Adrenal gland (tissue), 9 donors: ENCODE measurements at regions not wholly inside any gene's neighbourhood (a gene's known extent, or its start where the extent isn't known, plus 50 kb on each side); places are given as distances from the start of the nearest gene placed in this dataset.

Source experiments
- DNase-seq, 7 donors: peaks; one replicate each; pipeline ENCODE4 v3.0.0-alpha.2; 2019 to 2020
- H3K27ac ChIP-seq, 5 donors: fragments of 200-600 bp; sonication (generic) in 4 of 5; 1 replicate in 3 of 5; 2 replicates in 2 of 5; pipeline versions ENCODE4 v1.5.1 to v1.8.0; 2016 to 2020; ENCODE audit warnings: mild to moderate bottlenecking in 1 of 5
- H3K27me3 ChIP-seq: fragments of 200-600 bp; 2 replicates; pipeline ENCODE4 v1.8.0; 2021
- H3K36me3 ChIP-seq, 2 donors: fragments of 200-600 bp; replicated peaks in 1 of 2; 1 replicate in 1 of 2; 2 replicates in 1 of 2; pipeline versions ENCODE4 v1.5.1 to v1.8.0; 2018 to 2022
- H3K4me1 ChIP-seq, 2 donors: fragments of 200-600 bp; replicated peaks in 1 of 2; 1 replicate in 1 of 2; 2 replicates in 1 of 2; pipeline versions ENCODE4 v1.5.1 to v1.8.0; 2018 to 2021
- H3K4me3 ChIP-seq, 4 donors: fragments of 200-600 bp; sonication (generic) in 3 of 4; one replicate each; pipeline ENCODE4 v1.5.1; 2016 to 2018
- H3K9me3 ChIP-seq, 3 donors: fragments of 200-600 bp; sonication (generic) in 1 of 3; replicated peaks in 1 of 3; 1 replicate in 2 of 3; 2 replicates in 1 of 3; pipeline versions ENCODE4 v1.5.1 to v1.8.0; 2016 to 2021
- CTCF ChIP-seq, 6 experiments: fragments of 450-650 bp in 4 of 6; fragments of 200-600 bp in 2 of 6; sonication (generic) in 1 of 6; IDR thresholded peaks; 1 replicate in 5 of 6; 2 replicates in 1 of 6; pipeline versions ENCODE4 v1.5.1 to v1.8.0; 2016 to 2021; ENCODE audit warnings: antibody characterized with exemption in 6 of 6, mild to moderate bottlenecking in 2 of 6, moderate library complexity in 1 of 6
- POLR2A ChIP-seq, 2 donors: fragments of 450-650 bp; IDR thresholded peaks; one replicate each; pipeline ENCODE4 v1.6.1; 2017; ENCODE audit warnings: antibody characterized with exemption in 2 of 2, mild to moderate bottlenecking in 2 of 2, moderate library complexity in 1 of 2
- WGBS, 4 donors: extraction: QIAGEN DNeasy Blood & Tissue Kit in 2 of 4; methylation state at CpG; one replicate each; pipeline versions ENCODE4 v1.1.5 to v1.1.7; 2013 to 2017; 5-methylcytosine and 5-hydroxymethylcytosine counted together
- intact Hi-C, 2 donors: fragments of 100-400 bp; cut with DNase I; formaldehyde crosslinking; loops; one replicate each; pipeline versions ENCODE4 v1.14.1 to v1.15.0; 2022 to 2023
- donor health status: healthy with polysubstance abuse.
- donor health status: Bipolar disorder and iron deficiency.
- donor health status: DM: yes; HTN: yes; CAD: no.
- donor health status: DM: no; HTN: no; CAD: no.
- donor health status: DM: no; HTN: no; CAD: no.

- no peaks in the 10 kb centered on the region for H3K36me3 ChIP-seq
- intact Hi-C loops: no loop called here
- no peak overlapping the region for H3K4me3 ChIP-seq
- H3K9me3 ChIP-seq: no peaks in the 10 kb centered on the region
- no peak overlapping the region for H3K27ac ChIP-seq
- no peaks in the 10 kb centered on the region for H3K4me1 ChIP-seq
- TF ChIP-seq POLR2A (IDR thresholded peaks at IDR 0.05): no peak
- TF ChIP-seq CTCF (IDR thresholded peaks at IDR 0.05): no peak
- H3K27me3 ChIP-seq: no peaks in the 10 kb centered on the region
- DNase-seq: no peak
These were observed 182.4 kb downstream of the SUCLG1 start for GRCh38 chr2:84276590-84277255.

- Histone ChIP-seq H3K27ac (no peak overlapping the region), H3K36me3 (no peaks in the 10 kb centered on the region), H3K4me3 (no peak overlapping the region), H3K9me3 (no peaks in the 10 kb centered on the region), H3K27me3 (no peaks in the 10 kb centered on the region), H3K4me1 (no peaks in the 10 kb centered on the region)
- no peak for DNase-seq
- 72 to 76% (median 74%) methylated on average over 7 of the region's 7 CpGs for WGBS, 4 donors
- no peak for TF ChIP-seq CTCF (IDR thresholded peaks at IDR 0.05)
- no peak for TF ChIP-seq POLR2A (IDR thresholded peaks at IDR 0.05)
- intact Hi-C loops: no loop called here
These were observed 185.7 kb downstream of the SUCLG1 start for GRCh38 chr2:84273406-84273805.

GRCh38 chr2:84271977-84272376, 187.1 kb downstream of the SUCLG1 start:
- Histone ChIP-seq H3K4me3 (no peak overlapping the region), H3K4me1 (no peaks in the 10 kb centered on the region), H3K9me3 (no peaks in the 10 kb centered on the region), H3K27me3 (no peaks in the 10 kb centered on the region), H3K27ac (no peak overlapping the region), H3K36me3 (no peaks in the 10 kb centered on the region)
- no peak for TF ChIP-seq POLR2A (IDR thresholded peaks at IDR 0.05)
- no peak for TF ChIP-seq CTCF (IDR thresholded peaks at IDR 0.05)
- DNase-seq: no peak
- intact Hi-C loops: no loop called here
- WGBS, 4 donors: 65 to 75% (median 69%) methylated on average over 3 of the region's 3 CpGs

- intact Hi-C loops: no loop called here
- H3K9me3 ChIP-seq: no peaks in the 10 kb centered on the region
- H3K27ac ChIP-seq: no peak overlapping the region
- TF ChIP-seq CTCF (IDR thresholded peaks at IDR 0.05) (no peak), POLR2A (IDR thresholded peaks at IDR 0.05) (no peak)
- DNase-seq: no peak
- no peaks in the 10 kb centered on the region for H3K36me3 ChIP-seq
- H3K4me3 ChIP-seq: no peak overlapping the region
- H3K27me3 ChIP-seq: no peaks in the 10 kb centered on the region
- no peaks in the 10 kb centered on the region for H3K4me1 ChIP-seq
These were observed 201.2 kb downstream of the SUCLG1 start for GRCh38 chr2:84257831-84258230.
